ENCODE measurements at regions not wholly inside any gene's neighbourhood (a gene's known extent, or its start where the extent isn't known, plus 50 kb on each side); places are given as distances from the start of the nearest gene placed in this dataset.

GRCh38 chr9:107927276-107927675 is 437.7 kb upstream of the KLF4 start:
- Histone ChIP-seq H3K27ac (no peak overlapping the region), H3K36me3 (no peaks in the 10 kb centered on the region), H3K9me3 (no peaks in the 10 kb centered on the region), H3K27me3 (no peaks in the 10 kb centered on the region), H3K4me1 (peaks cover 0 to 18% (median 0%) of the 10 kb centered on the region in 4 donors), H3K4me3 (no peak overlapping the region)
- no peak for DNase-seq
- intact Hi-C loops (cut with DNase I; ENCODE audit: low total_unique reads): no loop called here
- TF ChIP-seq POLR2A (IDR thresholded peaks at IDR 0.05): no peak
- TF ChIP-seq CTCF (IDR thresholded peaks at IDR 0.05): no peak
- no peak for TF ChIP-seq EP300 (IDR thresholded peaks at IDR 0.05; ENCODE audit: low read depth)
- TF ChIP-seq POLR2AphosphoS5 (IDR thresholded peaks at IDR 0.05): no peak
- in situ Hi-C loops (cut with MboI; ENCODE audit: low pct_ligation_motif_present in 1 of 4, low pct_unique_long_range_greater_than_20kb in 1 of 4, low sequenced_read_pairs in 3 of 4): no loop called here
- WGBS, 2 donors (ENCODE audit: low coverage in 1 of 2): 90 to 100% methylated on average over 4 of the region's 4 CpGs

- Histone ChIP-seq H3K4me1 (peaks cover 0 to 9% (median 0%) of the 10 kb centered on the region in 4 donors), H3K27me3 (no peaks in the 10 kb centered on the region), H3K36me3 (no peaks in the 10 kb centered on the region), H3K4me3 (no peak overlapping the region), H3K9me3 (no peaks in the 10 kb centered on the region), H3K27ac (no peak overlapping the region)
- TF ChIP-seq POLR2AphosphoS5 (IDR thresholded peaks at IDR 0.05): no peak
- TF ChIP-seq POLR2A (IDR thresholded peaks at IDR 0.05): no peak
- TF ChIP-seq EP300 (IDR thresholded peaks at IDR 0.05; ENCODE audit: low read depth): no peak
- no peak for TF ChIP-seq CTCF (IDR thresholded peaks at IDR 0.05)
- WGBS, 2 donors (ENCODE audit: low coverage in 1 of 2): 88 to 91% methylated on average over 5 of the region's 5 CpGs
- in situ Hi-C loops (cut with MboI; ENCODE audit: low pct_ligation_motif_present in 1 of 4, low pct_unique_long_range_greater_than_20kb in 1 of 4, low sequenced_read_pairs in 3 of 4) (no loop called here), intact Hi-C loops (cut with DNase I; ENCODE audit: low total_unique reads) (no loop called here)
- no peak for DNase-seq
Observed at GRCh38 chr9:107925749-107926297, 436.3 kb upstream of the KLF4 start.

- intact Hi-C loops (cut with DNase I; ENCODE audit: low total_unique reads) (no loop called here), in situ Hi-C loops (cut with MboI; ENCODE audit: low pct_ligation_motif_present in 1 of 4, low pct_unique_long_range_greater_than_20kb in 1 of 4, low sequenced_read_pairs in 3 of 4) (no loop called here)
- H3K4me1 ChIP-seq: no peaks in the 10 kb centered on the region
- no peak overlapping the region for H3K27ac ChIP-seq
- no peaks in the 10 kb centered on the region for H3K27me3 ChIP-seq
- H3K9me3 ChIP-seq: no peaks in the 10 kb centered on the region
- no peaks in the 10 kb centered on the region for H3K36me3 ChIP-seq
- no peak overlapping the region for H3K4me3 ChIP-seq
- DNase-seq: no peak
- WGBS, 2 donors (ENCODE audit: low coverage in 1 of 2): 40 to 68% methylated on average over 1 of the region's 1 CpG
- TF ChIP-seq CTCF (IDR thresholded peaks at IDR 0.05) (no peak), POLR2AphosphoS5 (IDR thresholded peaks at IDR 0.05) (no peak), EP300 (IDR thresholded peaks at IDR 0.05; ENCODE audit: low read depth) (no peak), POLR2A (IDR thresholded peaks at IDR 0.05) (no peak)
Observed at GRCh38 chr9:107922260-107922659, 432.7 kb upstream of the KLF4 start.

- WGBS, 2 donors (ENCODE audit: low coverage in 1 of 2): 78% methylated on average over 6 of the region's 6 CpGs; no CpG with 5 or more reads in 1 of the 2 donors
- H3K27me3 ChIP-seq: no peaks in the 10 kb centered on the region
- no peak overlapping the region for H3K27ac ChIP-seq
- H3K4me3 ChIP-seq: no peak overlapping the region
- in situ Hi-C loops (cut with MboI; ENCODE audit: low pct_ligation_motif_present in 1 of 4, low pct_unique_long_range_greater_than_20kb in 1 of 4, low sequenced_read_pairs in 3 of 4) (no loop called here), intact Hi-C loops (cut with DNase I; ENCODE audit: low total_unique reads) (no loop called here)
- no peaks in the 10 kb centered on the region for H3K9me3 ChIP-seq
- H3K4me1 ChIP-seq: no peaks in the 10 kb centered on the region
- no peak for DNase-seq
- no peaks in the 10 kb centered on the region for H3K36me3 ChIP-seq
- TF ChIP-seq EP300 (IDR thresholded peaks at IDR 0.05; ENCODE audit: low read depth) (no peak), POLR2A (IDR thresholded peaks at IDR 0.05) (no peak), POLR2AphosphoS5 (IDR thresholded peaks at IDR 0.05) (no peak), CTCF (IDR thresholded peaks at IDR 0.05) (no peak)
Observed at GRCh38 chr9:107919263-107919662, 429.7 kb upstream of the KLF4 start.

Measured in transverse colon (tissue), 4 donors.